ENCODE measurements at regions not wholly inside any gene's neighbourhood (a gene's known extent, or its start where the extent isn't known, plus 50 kb on each side); places are given as distances from the start of the nearest gene placed in this dataset.

- no peak for TF ChIP-seq CTCF (IDR thresholded peaks at IDR 0.05; ENCODE audit: insufficient read depth, low read length)
These were observed 253.9 kb upstream of the PCSK5 start for GRCh38 chr9:75636427-75637045.

GRCh38 chr9:75639971-75640610 is 250.4 kb upstream of the PCSK5 start:
- no peak for DNase-seq (ENCODE audit: low read depth)
- no peak overlapping the region for H3K4me3 ChIP-seq (ENCODE audit: low read depth, low read length)
- TF ChIP-seq CTCF (IDR thresholded peaks at IDR 0.05; ENCODE audit: insufficient read depth, low read length) = no peak

More at GRCh38 chr9:75636427-75637045, 253.9 kb upstream of the PCSK5 start:
- no peak overlapping the region for H3K4me3 ChIP-seq (ENCODE audit: low read depth, low read length)
- DNase-seq (ENCODE audit: low read depth) = no peak

- H3K4me3 ChIP-seq (ENCODE audit: low read depth, low read length) = no peak overlapping the region
- no peak for TF ChIP-seq CTCF (IDR thresholded peaks at IDR 0.05; ENCODE audit: insufficient read depth, low read length)
- DNase-seq (ENCODE audit: low read depth) = no peak
These were observed 248.0 kb upstream of the PCSK5 start for GRCh38 chr9:75642522-75642921.

- no peak overlapping the region for H3K4me3 ChIP-seq (ENCODE audit: low read depth, low read length)
- no peak for DNase-seq (ENCODE audit: low read depth)
- TF ChIP-seq CTCF (IDR thresholded peaks at IDR 0.05; ENCODE audit: insufficient read depth, low read length) = no peak
These were observed 245.8 kb upstream of the PCSK5 start for GRCh38 chr9:75644649-75645048.

GRCh38 chr9:75648034-75648433 is 242.4 kb upstream of the PCSK5 start:
- H3K4me3 ChIP-seq (ENCODE audit: low read depth, low read length) = no peak overlapping the region
- no peak for TF ChIP-seq CTCF (IDR thresholded peaks at IDR 0.05; ENCODE audit: insufficient read depth, low read length)
- DNase-seq (ENCODE audit: low read depth) = no peak

GRCh38 chr9:75649060-75649459 is 241.4 kb upstream of the PCSK5 start:
- DNase-seq (ENCODE audit: low read depth) = no peak
- no peak overlapping the region for H3K4me3 ChIP-seq (ENCODE audit: low read depth, low read length)
- no peak for TF ChIP-seq CTCF (IDR thresholded peaks at IDR 0.05; ENCODE audit: insufficient read depth, low read length)

Measured in fibroblast of the aortic adventitia (primary cell).